SK-N-SH (cell line): ENCODE measurements at regions not wholly inside any gene's neighbourhood (a gene's known extent, or its start where the extent isn't known, plus 50 kb on each side); places are given as distances from the start of the nearest gene placed in this dataset.

Experiments used
- CTCF ChIA-PET: fragments of 300-600, 350-600 bp; formaldehyde crosslinking; extraction: SDS; loops from one replicate; lab custom pipeline; 2021; lab: Yijun Ruan, JAX
- POLR2A ChIA-PET: fragments of 350-600 bp; sonication (Branson Sonifier 250); formaldehyde crosslinking; extraction: SDS; loops from one replicate; lab custom pipeline; 2020; ENCODE audit warnings: antibody characterized with exemption, inconsistent platforms; lab: Yijun Ruan, JAX
- DNase-seq: peaks from one replicate; pipeline ENCODE4 v3.0.0; 2012
- H2AFZ ChIP-seq: fragments of 200-600 bp; sonication (generic); 2 replicates; pipeline ENCODE4 v1.8.1; 2016; ENCODE audit warnings: antibody characterized with exemption, mild to moderate bottlenecking, low read depth
- H3F3A ChIP-seq: fragments of 200-600 bp; sonication (generic); replicated peaks from 2 replicates; pipeline ENCODE3; 2016; ENCODE audit warnings: antibody characterized with exemption, mild to moderate bottlenecking; ENCODE audit not compliant: insufficient read depth
- H3K27ac ChIP-seq, 2 experiments: fragments of 200-500 bp in 1 of 2; fragments of 200-600 bp in 1 of 2; sonication (Bioruptor generic) in 1 of 2; sonication (generic), shearing (Covaris generic) in 1 of 2; 2 replicates each; pipeline versions ENCODE4 v1.5.1 to v1.6.1; 2014 to 2016; ENCODE audit warnings: low read depth in 2 of 2, inconsistent platforms in 1 of 2, low read length in 1 of 2, mild to moderate bottlenecking in 1 of 2, mixed read lengths in 1 of 2
- H3K27me3 ChIP-seq: fragments of 200-600 bp; sonication (generic), shearing (Covaris generic); 2 replicates; pipeline ENCODE4 v1.6.1; 2016; ENCODE audit warnings: mixed run types; ENCODE audit not compliant: insufficient read depth
- H3K36me3 ChIP-seq, 2 experiments: fragments of 200-500 bp in 1 of 2; fragments of 200-600 bp in 1 of 2; sonication (Bioruptor generic) in 1 of 2; sonication (generic) in 1 of 2; replicated peaks in 1 of 2; 2 replicates each; pipeline versions ENCODE3 to v1.5.1; 2014 to 2016; ENCODE audit warnings: low read length in 1 of 2, mild to moderate bottlenecking in 1 of 2; ENCODE audit not compliant: insufficient read depth in 2 of 2, control insufficient read depth in 1 of 2
- H3K4me1 ChIP-seq, 2 experiments: fragments of 200-500 bp in 1 of 2; fragments of 200-600 bp in 1 of 2; sonication (Bioruptor generic) in 1 of 2; sonication (generic), shearing (Covaris generic) in 1 of 2; 2 replicates each; pipeline versions ENCODE4 v1.5.1 to v1.6.1; 2014 to 2016; ENCODE audit warnings: low read depth in 1 of 2, low read length in 1 of 2, mixed run types in 1 of 2; ENCODE audit not compliant: insufficient read depth in 2 of 2, control insufficient read depth in 1 of 2
- H3K4me2 ChIP-seq: fragments of 200-600 bp; sonication (generic), shearing (Covaris generic); 2 replicates; pipeline ENCODE4 v1.6.1; 2017; ENCODE audit warnings: mixed run types
- H3K4me3 ChIP-seq, 2 experiments: fragments of 200-500 bp in 1 of 2; fragments of 200-600 bp in 1 of 2; sonication (Bioruptor generic) in 1 of 2; sonication (generic), shearing (Covaris generic) in 1 of 2; 2 replicates each; pipeline versions ENCODE4 v1.5.1 to v1.8.1; 2014 to 2016; ENCODE audit warnings: low read depth in 2 of 2, inconsistent platforms in 1 of 2, low read length in 1 of 2, mild to moderate bottlenecking in 1 of 2, mixed read lengths in 1 of 2, moderate library complexity in 1 of 2
- H3K79me2 ChIP-seq: fragments of 200-600 bp; sonication (generic); 2 replicates; pipeline ENCODE4 v1.8.1; 2017; ENCODE audit warnings: mild to moderate bottlenecking; ENCODE audit not compliant: insufficient read depth
- H3K9ac ChIP-seq: fragments of 200-600 bp; sonication (generic); 2 replicates; pipeline ENCODE4 v1.6.1; 2017; ENCODE audit warnings: mixed run types
- H3K9me2 ChIP-seq: fragments of 200-600 bp; sonication (generic); 2 replicates; pipeline ENCODE4 v1.6.1; 2017; ENCODE audit warnings: mixed run types
- H3K9me3 ChIP-seq: fragments of 200-600 bp; sonication (generic); 2 replicates; pipeline ENCODE4 v1.6.1; 2017; ENCODE audit warnings: mixed run types, mild to moderate bottlenecking, moderate library complexity
- H4K20me1 ChIP-seq: fragments of 200-600 bp; sonication (generic); 2 replicates; pipeline ENCODE4 v1.6.1; 2017; ENCODE audit warnings: mild to moderate bottlenecking, mixed run types; ENCODE audit not compliant: insufficient read depth
- CHD2 ChIP-seq: fragments of 150-350 bp; IDR thresholded peaks from 2 replicates; pipeline ENCODE4 v1.6.1; 2018; ENCODE audit warnings: low read length; ENCODE audit not compliant: partially characterized antibody
- FOXJ3 ChIP-seq: sonication (generic); formaldehyde crosslinking; IDR thresholded peaks from 2 replicates; pipeline ENCODE4 v1.5.1; 2020; ENCODE audit warnings: mild to moderate bottlenecking, missing genetic modification reagents
- POLR2AphosphoS5 ChIP-seq: IDR thresholded peaks from 2 replicates; pipeline ENCODE4 v1.6.1; 2012; ENCODE audit warnings: low read depth, low read length
- RAD21 ChIP-seq: IDR thresholded peaks from 2 replicates; pipeline ENCODE4 v1.6.1; 2012; ENCODE audit warnings: mild to moderate bottlenecking, low read length
- RFX5 ChIP-seq: IDR thresholded peaks from 2 replicates; pipeline ENCODE4 v1.6.1; 2012; ENCODE audit warnings: mild to moderate bottlenecking, improper control_type of control experiment, low read length
- TAF1 ChIP-seq: IDR thresholded peaks from 2 replicates; pipeline ENCODE4 v1.6.1; 2012; ENCODE audit warnings: low read depth, mild to moderate bottlenecking, low read length, moderate library complexity, borderline replicate concordance
- YY1 ChIP-seq: IDR thresholded peaks from 2 replicates; pipeline ENCODE4 v1.4.0; 2012; ENCODE audit warnings: low read depth, mild to moderate bottlenecking
- WGBS: methylation state at CpG from one replicate; pipeline ENCODE4 v1.1.6; 2017; ENCODE audit warnings: low lambda C conversion rate; 5-methylcytosine and 5-hydroxymethylcytosine counted together
- TF ChIP-seq, protein P1 (sequence below): IDR thresholded peaks from 2 replicates; pipeline ENCODE4 v1.6.1; 2012; ENCODE audit warnings: mild to moderate bottlenecking, low read depth, low read length, moderate library complexity
- TF ChIP-seq, protein P2 (sequence below): fragments of 200-600 bp; sonication (generic); IDR thresholded peaks from 2 replicates; pipeline ENCODE4 v1.6.1; 2017; ENCODE audit warnings: antibody characterized with exemption, mild to moderate bottlenecking, moderate library complexity
- TF ChIP-seq, protein P3 (sequence below): IDR thresholded peaks from 2 replicates; pipeline ENCODE4 v1.4.0; 2012; ENCODE audit warnings: low read depth, borderline replicate concordance

DNA sequence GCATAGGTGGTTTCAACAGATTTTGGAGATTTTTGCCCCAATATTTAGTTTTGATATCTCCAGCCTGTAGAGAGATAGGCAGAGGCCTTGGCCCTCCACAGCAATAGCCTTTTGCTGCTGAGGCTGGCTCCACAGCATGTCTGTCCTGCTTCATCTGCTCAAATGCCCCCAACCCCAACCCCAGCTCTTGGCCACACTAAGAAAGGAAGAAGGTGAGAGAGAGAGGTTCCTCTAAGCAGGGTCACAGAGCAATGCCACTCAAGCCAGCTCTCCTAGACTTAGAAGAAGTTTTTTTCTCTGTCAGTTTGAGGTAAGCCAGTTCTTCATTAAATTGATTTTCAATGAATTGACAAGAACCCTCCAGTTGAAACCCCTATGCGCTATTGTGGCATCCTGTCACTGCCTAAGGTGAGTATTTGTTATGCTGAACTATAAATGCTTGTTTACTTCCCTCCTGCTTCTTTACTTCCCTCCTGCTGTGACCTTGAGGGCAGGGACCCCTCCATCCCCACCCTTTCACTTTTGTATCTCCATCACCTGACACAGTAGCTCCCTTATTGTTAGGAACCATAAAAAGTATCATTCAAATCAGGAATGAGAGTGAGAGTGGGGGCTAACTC is 366.2 kb upstream of the CNR1 start:
- TF ChIP-seq, protein P1, sequence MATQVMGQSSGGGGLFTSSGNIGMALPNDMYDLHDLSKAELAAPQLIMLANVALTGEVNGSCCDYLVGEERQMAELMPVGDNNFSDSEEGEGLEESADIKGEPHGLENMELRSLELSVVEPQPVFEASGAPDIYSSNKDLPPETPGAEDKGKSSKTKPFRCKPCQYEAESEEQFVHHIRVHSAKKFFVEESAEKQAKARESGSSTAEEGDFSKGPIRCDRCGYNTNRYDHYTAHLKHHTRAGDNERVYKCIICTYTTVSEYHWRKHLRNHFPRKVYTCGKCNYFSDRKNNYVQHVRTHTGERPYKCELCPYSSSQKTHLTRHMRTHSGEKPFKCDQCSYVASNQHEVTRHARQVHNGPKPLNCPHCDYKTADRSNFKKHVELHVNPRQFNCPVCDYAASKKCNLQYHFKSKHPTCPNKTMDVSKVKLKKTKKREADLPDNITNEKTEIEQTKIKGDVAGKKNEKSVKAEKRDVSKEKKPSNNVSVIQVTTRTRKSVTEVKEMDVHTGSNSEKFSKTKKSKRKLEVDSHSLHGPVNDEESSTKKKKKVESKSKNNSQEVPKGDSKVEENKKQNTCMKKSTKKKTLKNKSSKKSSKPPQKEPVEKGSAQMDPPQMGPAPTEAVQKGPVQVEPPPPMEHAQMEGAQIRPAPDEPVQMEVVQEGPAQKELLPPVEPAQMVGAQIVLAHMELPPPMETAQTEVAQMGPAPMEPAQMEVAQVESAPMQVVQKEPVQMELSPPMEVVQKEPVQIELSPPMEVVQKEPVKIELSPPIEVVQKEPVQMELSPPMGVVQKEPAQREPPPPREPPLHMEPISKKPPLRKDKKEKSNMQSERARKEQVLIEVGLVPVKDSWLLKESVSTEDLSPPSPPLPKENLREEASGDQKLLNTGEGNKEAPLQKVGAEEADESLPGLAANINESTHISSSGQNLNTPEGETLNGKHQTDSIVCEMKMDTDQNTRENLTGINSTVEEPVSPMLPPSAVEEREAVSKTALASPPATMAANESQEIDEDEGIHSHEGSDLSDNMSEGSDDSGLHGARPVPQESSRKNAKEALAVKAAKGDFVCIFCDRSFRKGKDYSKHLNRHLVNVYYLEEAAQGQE = no peak
- Histone ChIP-seq H3K9me2 (no peaks in the 10 kb centered on the region), H3K27me3 (no peaks in the 10 kb centered on the region), H3F3A (no peaks in the 10 kb centered on the region), H3K4me3 (no peak overlapping the region), H2AFZ (no peak overlapping the region), H3K36me3 (no peaks in the 10 kb centered on the region), H4K20me1 (no peaks in the 10 kb centered on the region), H3K4me1 (no peaks in the 10 kb centered on the region), H3K79me2 (no peaks in the 10 kb centered on the region), H3K9ac (no peak overlapping the region), H3K9me3 (no peaks in the 10 kb centered on the region), H3K4me2 (no peak overlapping the region), H3K27ac (no peak overlapping the region)
- 44% methylated on average over 1 of the region's 1 CpG for WGBS
- ChIA-PET CTCF (no interaction called here), POLR2A (no interaction called here)
- DNase-seq = no peak

DNA sequence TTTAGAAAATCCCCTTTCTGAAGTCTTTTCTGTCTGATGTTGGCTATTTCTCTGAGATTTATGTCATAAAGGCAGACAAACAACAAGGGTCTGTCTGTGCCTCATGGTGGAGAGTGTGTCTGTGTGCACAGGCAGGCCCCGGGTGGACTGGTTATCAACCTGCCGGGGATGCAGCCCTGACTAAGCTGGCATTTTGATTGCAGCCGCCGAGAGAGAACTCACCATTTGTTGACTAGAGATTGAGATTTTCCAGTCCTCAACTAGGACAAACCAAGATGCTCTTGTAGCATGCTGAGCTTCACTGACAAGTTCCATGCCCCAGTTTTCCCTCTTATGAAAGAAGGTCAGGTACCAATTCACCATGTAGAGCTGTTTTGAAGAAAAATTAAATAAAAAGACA is 363.6 kb upstream of the CNR1 start:
- Histone ChIP-seq H2AFZ (no peak overlapping the region), H3K79me2 (no peaks in the 10 kb centered on the region), H3K9ac (no peak overlapping the region), H3K4me2 (no peak overlapping the region), H3K9me3 (no peaks in the 10 kb centered on the region), H3K27ac (no peak overlapping the region), H3K36me3 (no peaks in the 10 kb centered on the region), H4K20me1 (no peaks in the 10 kb centered on the region), H3K27me3 (no peaks in the 10 kb centered on the region), H3K4me1 (no peaks in the 10 kb centered on the region), H3F3A (no peaks in the 10 kb centered on the region), H3K4me3 (no peak overlapping the region), H3K9me2 (no peaks in the 10 kb centered on the region)
- TF ChIP-seq, protein P2, sequence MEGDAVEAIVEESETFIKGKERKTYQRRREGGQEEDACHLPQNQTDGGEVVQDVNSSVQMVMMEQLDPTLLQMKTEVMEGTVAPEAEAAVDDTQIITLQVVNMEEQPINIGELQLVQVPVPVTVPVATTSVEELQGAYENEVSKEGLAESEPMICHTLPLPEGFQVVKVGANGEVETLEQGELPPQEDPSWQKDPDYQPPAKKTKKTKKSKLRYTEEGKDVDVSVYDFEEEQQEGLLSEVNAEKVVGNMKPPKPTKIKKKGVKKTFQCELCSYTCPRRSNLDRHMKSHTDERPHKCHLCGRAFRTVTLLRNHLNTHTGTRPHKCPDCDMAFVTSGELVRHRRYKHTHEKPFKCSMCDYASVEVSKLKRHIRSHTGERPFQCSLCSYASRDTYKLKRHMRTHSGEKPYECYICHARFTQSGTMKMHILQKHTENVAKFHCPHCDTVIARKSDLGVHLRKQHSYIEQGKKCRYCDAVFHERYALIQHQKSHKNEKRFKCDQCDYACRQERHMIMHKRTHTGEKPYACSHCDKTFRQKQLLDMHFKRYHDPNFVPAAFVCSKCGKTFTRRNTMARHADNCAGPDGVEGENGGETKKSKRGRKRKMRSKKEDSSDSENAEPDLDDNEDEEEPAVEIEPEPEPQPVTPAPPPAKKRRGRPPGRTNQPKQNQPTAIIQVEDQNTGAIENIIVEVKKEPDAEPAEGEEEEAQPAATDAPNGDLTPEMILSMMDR = no peak
- TF ChIP-seq RFX5 (no peak), FOXJ3 (no peak), TAF1 (no peak), YY1 (no peak), RAD21 (no peak), CHD2 (no peak), POLR2AphosphoS5 (no peak)
- TF ChIP-seq, protein P3, sequence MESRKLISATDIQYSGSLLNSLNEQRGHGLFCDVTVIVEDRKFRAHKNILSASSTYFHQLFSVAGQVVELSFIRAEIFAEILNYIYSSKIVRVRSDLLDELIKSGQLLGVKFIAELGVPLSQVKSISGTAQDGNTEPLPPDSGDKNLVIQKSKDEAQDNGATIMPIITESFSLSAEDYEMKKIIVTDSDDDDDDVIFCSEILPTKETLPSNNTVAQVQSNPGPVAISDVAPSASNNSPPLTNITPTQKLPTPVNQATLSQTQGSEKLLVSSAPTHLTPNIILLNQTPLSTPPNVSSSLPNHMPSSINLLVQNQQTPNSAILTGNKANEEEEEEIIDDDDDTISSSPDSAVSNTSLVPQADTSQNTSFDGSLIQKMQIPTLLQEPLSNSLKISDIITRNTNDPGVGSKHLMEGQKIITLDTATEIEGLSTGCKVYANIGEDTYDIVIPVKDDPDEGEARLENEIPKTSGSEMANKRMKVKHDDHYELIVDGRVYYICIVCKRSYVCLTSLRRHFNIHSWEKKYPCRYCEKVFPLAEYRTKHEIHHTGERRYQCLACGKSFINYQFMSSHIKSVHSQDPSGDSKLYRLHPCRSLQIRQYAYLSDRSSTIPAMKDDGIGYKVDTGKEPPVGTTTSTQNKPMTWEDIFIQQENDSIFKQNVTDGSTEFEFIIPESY = no peak
- DNase-seq = no peak
- ChIA-PET CTCF (interaction anchor here (1.1 kb wide), 2 partner anchors 10 to 37 kb away, joined by 4 read pairs; no protein-coding TSS in a partner anchor), POLR2A (no interaction called here)
- 32% methylated on average over 2 of the region's 4 CpGs for WGBS
